Colonic mucosa (tissue), 4 donors: ENCODE measurements at regions not wholly inside any gene's neighbourhood (a gene's known extent, or its start where the extent isn't known, plus 50 kb on each side); places are given as distances from the start of the nearest gene placed in this dataset.

ENCODE experiments used
- DNase-seq: peaks from one replicate; pipeline ENCODE4 v3.0.0-alpha.2; 2020
- H3K27ac ChIP-seq: fragments of 200-600 bp; one replicate; pipeline ENCODE4 v1.8.0; 2021
- H3K27me3 ChIP-seq: fragments of 200-600 bp; one replicate; pipeline ENCODE4 v1.8.0; 2021
- H3K36me3 ChIP-seq: fragments of 200-600 bp; one replicate; pipeline ENCODE4 v1.8.0; 2021
- H3K4me1 ChIP-seq: fragments of 200-600 bp; one replicate; pipeline ENCODE4 v1.8.0; 2021; ENCODE audit warnings: mild to moderate bottlenecking
- H3K4me3 ChIP-seq: fragments of 200-600 bp; one replicate; pipeline ENCODE4 v1.8.0; 2021
- H3K9ac ChIP-seq, 2 donors: one replicate each; pipeline ENCODE4 v1.7.0; 2013; ENCODE audit warnings: control low read depth in 2 of 2, low read depth in 2 of 2, low read length in 2 of 2
- H3K9me3 ChIP-seq: fragments of 200-600 bp; one replicate; pipeline ENCODE4 v1.8.0; 2021
- intact Hi-C: fragments of 100-400 bp; cut with DNase I; formaldehyde crosslinking; loops from one replicate; pipeline ENCODE4 v1.14.1; 2022
- TF ChIP-seq, protein P1 (sequence below): fragments of 200-600 bp; IDR thresholded peaks from one replicate; pipeline ENCODE4 v1.8.0; 2022; ENCODE audit warnings: antibody characterized with exemption, mild to moderate bottlenecking
- donor health status: healthy.
- donor health status: DM: no; HTN: no; CAD: no.
- donor health status: DM: no; HTN: no; CAD: no.

DNA sequence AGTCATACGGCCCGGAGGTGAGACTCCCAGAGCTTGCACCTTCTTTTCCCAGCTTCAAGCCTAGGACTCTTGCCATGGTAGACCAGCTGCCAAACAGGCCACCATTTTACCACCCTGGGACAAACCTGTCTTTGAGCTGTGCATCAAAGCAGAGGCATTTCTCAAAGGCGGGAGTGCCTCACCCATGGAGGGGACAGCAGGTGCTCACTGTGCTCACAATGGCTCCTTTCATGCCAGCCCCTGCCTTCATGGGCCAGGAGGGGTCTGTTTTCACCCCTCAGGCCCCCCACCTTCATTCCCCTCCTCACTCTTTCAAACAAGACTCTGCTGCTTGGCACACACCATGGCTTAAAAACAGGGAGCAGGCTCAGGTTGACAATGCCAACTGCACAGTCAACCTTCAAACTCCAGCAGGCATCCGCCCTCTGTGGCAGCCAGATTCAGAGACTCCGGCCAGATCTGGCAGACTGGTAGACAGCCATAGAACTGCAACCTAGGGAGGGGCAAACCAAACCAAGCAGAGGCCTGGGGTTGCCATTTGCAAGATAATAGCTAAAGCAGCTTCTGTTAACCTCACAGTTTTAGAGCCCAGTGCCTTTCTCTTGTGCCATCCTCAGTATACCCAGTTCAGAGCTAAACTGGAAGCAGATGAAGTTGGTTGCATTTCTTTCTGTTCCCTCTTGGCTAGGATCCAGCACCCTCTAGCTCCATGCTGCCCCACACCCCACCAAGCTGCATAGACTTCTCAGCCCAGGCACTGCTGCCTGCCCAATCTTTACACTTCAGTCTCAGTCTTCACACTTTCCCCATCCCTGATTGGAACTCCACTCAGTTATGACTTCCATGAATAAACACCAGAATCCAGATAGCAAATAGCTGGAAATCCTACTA lies 93.9 kb upstream of the SPATA13 start:
- H3K4me3 ChIP-seq, result no peak overlapping the region
- no peaks in the 10 kb centered on the region for H3K27me3 ChIP-seq
- H3K27ac ChIP-seq, result no peak overlapping the region
- intact Hi-C loops, result no loop called here
- no peaks in the 10 kb centered on the region for H3K9me3 ChIP-seq
- no peak for DNase-seq
- H3K4me1 ChIP-seq, result no peaks in the 10 kb centered on the region
- no peak overlapping the region for H3K9ac ChIP-seq
- TF ChIP-seq, protein P1, sequence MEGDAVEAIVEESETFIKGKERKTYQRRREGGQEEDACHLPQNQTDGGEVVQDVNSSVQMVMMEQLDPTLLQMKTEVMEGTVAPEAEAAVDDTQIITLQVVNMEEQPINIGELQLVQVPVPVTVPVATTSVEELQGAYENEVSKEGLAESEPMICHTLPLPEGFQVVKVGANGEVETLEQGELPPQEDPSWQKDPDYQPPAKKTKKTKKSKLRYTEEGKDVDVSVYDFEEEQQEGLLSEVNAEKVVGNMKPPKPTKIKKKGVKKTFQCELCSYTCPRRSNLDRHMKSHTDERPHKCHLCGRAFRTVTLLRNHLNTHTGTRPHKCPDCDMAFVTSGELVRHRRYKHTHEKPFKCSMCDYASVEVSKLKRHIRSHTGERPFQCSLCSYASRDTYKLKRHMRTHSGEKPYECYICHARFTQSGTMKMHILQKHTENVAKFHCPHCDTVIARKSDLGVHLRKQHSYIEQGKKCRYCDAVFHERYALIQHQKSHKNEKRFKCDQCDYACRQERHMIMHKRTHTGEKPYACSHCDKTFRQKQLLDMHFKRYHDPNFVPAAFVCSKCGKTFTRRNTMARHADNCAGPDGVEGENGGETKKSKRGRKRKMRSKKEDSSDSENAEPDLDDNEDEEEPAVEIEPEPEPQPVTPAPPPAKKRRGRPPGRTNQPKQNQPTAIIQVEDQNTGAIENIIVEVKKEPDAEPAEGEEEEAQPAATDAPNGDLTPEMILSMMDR, result no peak
- H3K36me3 ChIP-seq, result no peaks in the 10 kb centered on the region

DNA sequence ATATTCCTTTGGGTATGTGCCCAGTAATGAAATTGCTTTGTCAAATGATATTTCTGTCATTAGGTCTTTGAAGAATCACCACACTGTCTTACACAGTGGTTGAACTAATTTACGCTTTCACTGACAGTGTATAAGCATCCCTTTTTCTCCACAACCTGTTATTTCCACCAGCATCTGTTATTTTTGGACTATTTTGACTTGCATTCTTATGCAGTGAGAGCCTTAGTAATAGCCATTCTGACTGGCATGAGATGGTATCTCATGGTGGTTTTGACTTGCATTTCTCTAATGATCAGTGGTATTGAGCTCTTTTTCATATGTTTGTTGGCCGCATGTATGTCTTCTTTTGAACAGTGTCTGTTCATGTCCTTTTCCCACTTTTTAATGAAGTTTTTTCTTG lies 92.0 kb upstream of the SPATA13 start:
- no peak overlapping the region for H3K4me3 ChIP-seq
- H3K9me3 ChIP-seq, result no peaks in the 10 kb centered on the region
- intact Hi-C loops, result no loop called here
- H3K27me3 ChIP-seq, result no peaks in the 10 kb centered on the region
- TF ChIP-seq, protein P1, result no peak
- no peaks in the 10 kb centered on the region for H3K36me3 ChIP-seq
- no peak overlapping the region for H3K27ac ChIP-seq
- no peak for DNase-seq
- H3K9ac ChIP-seq, result no peak overlapping the region
- H3K4me1 ChIP-seq, result no peaks in the 10 kb centered on the region

DNA sequence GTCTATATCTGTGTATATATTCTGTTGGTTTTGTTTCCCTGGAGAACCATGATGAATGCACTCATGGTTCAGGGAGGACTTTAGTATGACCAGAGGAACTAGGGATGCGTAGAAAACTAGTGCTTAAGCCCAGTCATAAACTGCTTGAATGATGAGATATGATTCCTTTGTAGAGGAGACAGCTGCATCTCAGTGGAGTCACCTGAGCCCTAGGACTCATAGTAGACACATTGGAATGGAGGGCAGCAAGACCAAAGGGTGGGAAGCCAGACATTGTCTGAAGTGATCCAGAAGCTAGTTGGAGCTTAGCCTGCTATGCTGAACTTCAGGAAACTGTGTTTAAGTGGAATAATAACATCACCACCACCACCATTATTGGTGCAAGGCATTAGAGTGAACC lies 89.5 kb upstream of the SPATA13 start:
- no peak overlapping the region for H3K4me3 ChIP-seq
- intact Hi-C loops, result no loop called here
- no peak overlapping the region for H3K9ac ChIP-seq
- no peak for DNase-seq
- H3K36me3 ChIP-seq, result no peaks in the 10 kb centered on the region
- TF ChIP-seq, protein P1, result no peak
- no peak overlapping the region for H3K27ac ChIP-seq
- peaks cover 8% of the 10 kb centered on the region for H3K4me1 ChIP-seq
- no peaks in the 10 kb centered on the region for H3K9me3 ChIP-seq
- H3K27me3 ChIP-seq, result no peaks in the 10 kb centered on the region

DNA sequence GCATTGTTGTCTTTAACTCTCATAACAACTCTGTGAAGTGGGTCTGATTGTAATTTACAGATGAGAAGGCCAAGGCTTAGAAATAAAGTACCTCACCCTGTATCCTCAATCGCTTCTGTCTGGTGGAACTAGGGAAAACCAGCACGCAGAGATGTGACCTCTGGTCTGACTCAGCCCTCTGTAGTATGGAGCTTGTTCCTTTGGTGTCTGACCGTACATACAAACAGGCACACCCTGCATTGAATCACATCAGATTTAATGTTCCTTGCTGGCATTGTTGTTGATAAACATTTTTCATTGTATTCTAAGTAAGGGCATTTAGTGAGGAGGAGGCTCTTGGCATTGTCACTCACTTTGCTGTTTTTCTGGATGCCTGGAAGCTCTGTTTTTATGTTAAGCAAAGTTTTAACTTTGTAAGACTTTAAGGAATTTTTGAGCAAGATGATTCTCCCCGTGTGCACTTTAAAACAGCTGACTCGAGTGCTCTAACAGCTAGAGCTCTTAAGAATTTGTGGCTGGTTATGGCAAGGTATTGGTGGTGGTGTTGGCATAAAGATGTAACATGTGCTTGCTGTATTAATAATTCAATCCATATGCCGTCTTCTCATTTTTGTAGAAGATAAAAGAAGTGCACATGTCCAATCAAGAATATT lies 89.0 kb upstream of the SPATA13 start:
- Histone ChIP-seq H3K27me3 (no peaks in the 10 kb centered on the region), H3K4me1 (peaks cover 8% of the 10 kb centered on the region), H3K4me3 (no peak overlapping the region), H3K9me3 (no peaks in the 10 kb centered on the region), H3K36me3 (no peaks in the 10 kb centered on the region), H3K9ac (no peak overlapping the region), H3K27ac (no peak overlapping the region)
- no peak for DNase-seq
- TF ChIP-seq, protein P1, result no peak
- intact Hi-C loops, result no loop called here

DNA sequence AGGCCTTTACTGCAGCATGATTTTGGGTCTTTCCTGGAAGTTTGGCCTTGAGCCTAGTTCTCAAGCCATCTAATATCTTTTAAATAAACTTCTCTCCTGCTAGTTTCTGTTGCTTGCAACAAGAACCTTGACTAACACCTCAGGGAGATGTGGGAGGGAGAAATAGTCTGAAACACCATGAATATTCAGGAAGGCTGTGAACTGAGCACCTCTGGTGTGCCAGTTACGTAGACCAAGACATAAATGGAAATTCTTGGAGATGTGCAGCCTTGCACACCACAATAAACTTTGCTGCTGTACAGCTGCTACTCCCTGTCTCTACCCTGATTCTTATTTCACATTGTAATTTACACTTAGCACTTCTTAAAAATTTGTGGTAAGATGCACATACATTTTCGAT lies 86.9 kb upstream of the SPATA13 start:
- intact Hi-C loops, result no loop called here
- Histone ChIP-seq H3K27ac (no peak overlapping the region), H3K36me3 (no peaks in the 10 kb centered on the region), H3K9ac (no peak overlapping the region), H3K4me1 (peaks cover 8% of the 10 kb centered on the region), H3K27me3 (no peaks in the 10 kb centered on the region), H3K9me3 (no peaks in the 10 kb centered on the region), H3K4me3 (no peak overlapping the region)
- no peak for DNase-seq
- TF ChIP-seq, protein P1, result no peak
